ENCODE measurements at regions not wholly inside any gene's neighbourhood (a gene's known extent, or its start where the extent isn't known, plus 50 kb on each side); places are given as distances from the start of the nearest gene placed in this dataset.
A peak's percentile ranks its signal among the peaks of the same experiment; 100 is the strongest.

GRCh38 chr13:65882810-65883209 is 1347.3 kb downstream of the PCDH9 start:
- DNase-seq (ENCODE audit: low spot score) (no peak), ATAC-seq (ENCODE audit: insufficient number of reproducible peaks, low FRiP score, low read depth) (no peak)
- Histone ChIP-seq H3K36me3 (no peaks in the 10 kb centered on the region), H3K4me1 (ENCODE audit: control insufficient read depth in 1 of 2, low read depth in 2 of 2) (no peaks in the 10 kb centered on the region), H3K9me3 (no peaks in the 10 kb centered on the region), H3K27ac (no peak overlapping the region), H3K4me3 (no peak overlapping the region), H3K27me3 (replicated peaks; ENCODE audit: insufficient read depth) (no peaks in the 10 kb centered on the region)
- peak; percentile 15 for TF ChIP-seq CTCF (IDR thresholded peaks at IDR 0.05)

- Histone ChIP-seq H3K9me3 (no peaks in the 10 kb centered on the region), H3K4me1 (ENCODE audit: control insufficient read depth in 1 of 2, low read depth in 2 of 2) (no peaks in the 10 kb centered on the region), H3K27ac (no peak overlapping the region), H3K4me3 (no peak overlapping the region), H3K27me3 (replicated peaks; ENCODE audit: insufficient read depth) (no peaks in the 10 kb centered on the region), H3K36me3 (no peaks in the 10 kb centered on the region)
- no peak for TF ChIP-seq CTCF (IDR thresholded peaks at IDR 0.05)
- no peak for ATAC-seq (ENCODE audit: insufficient number of reproducible peaks, low FRiP score, low read depth)
- DNase-seq (ENCODE audit: low spot score), result no peak
These were observed 1348.5 kb downstream of the PCDH9 start for GRCh38 chr13:65881561-65882155.

- H3K36me3 ChIP-seq, result no peaks in the 10 kb centered on the region
- no peaks in the 10 kb centered on the region for H3K9me3 ChIP-seq
- no peak overlapping the region for H3K4me3 ChIP-seq
- TF ChIP-seq CTCF (IDR thresholded peaks at IDR 0.05), result no peak
- no peak overlapping the region for H3K27ac ChIP-seq
- H3K27me3 ChIP-seq (replicated peaks; ENCODE audit: insufficient read depth), result no peaks in the 10 kb centered on the region
- no peak for DNase-seq (ENCODE audit: low spot score)
- H3K4me1 ChIP-seq (ENCODE audit: control insufficient read depth in 1 of 2, low read depth in 2 of 2), result no peaks in the 10 kb centered on the region
- ATAC-seq (ENCODE audit: insufficient number of reproducible peaks, low FRiP score, low read depth), result no peak
These were observed 1355.1 kb downstream of the PCDH9 start for GRCh38 chr13:65875031-65875430.

- DNase-seq (ENCODE audit: low spot score) (no peak), ATAC-seq (ENCODE audit: insufficient number of reproducible peaks, low FRiP score, low read depth) (no peak)
- no peaks in the 10 kb centered on the region for H3K4me1 ChIP-seq (ENCODE audit: control insufficient read depth in 1 of 2, low read depth in 2 of 2)
- no peak for TF ChIP-seq CTCF (IDR thresholded peaks at IDR 0.05)
- H3K36me3 ChIP-seq, result no peaks in the 10 kb centered on the region
- no peaks in the 10 kb centered on the region for H3K27me3 ChIP-seq (replicated peaks; ENCODE audit: insufficient read depth)
- H3K4me3 ChIP-seq, result no peak overlapping the region
- no peaks in the 10 kb centered on the region for H3K9me3 ChIP-seq
- no peak overlapping the region for H3K27ac ChIP-seq
These were observed 1357.7 kb downstream of the PCDH9 start for GRCh38 chr13:65872448-65872847.

GRCh38 chr13:65868884-65869283 is 1361.3 kb downstream of the PCDH9 start:
- TF ChIP-seq CTCF (IDR thresholded peaks at IDR 0.05), result no peak

More at GRCh38 chr13:65868884-65869283, 1361.3 kb downstream of the PCDH9 start:
- DNase-seq (ENCODE audit: low spot score) (no peak), ATAC-seq (ENCODE audit: insufficient number of reproducible peaks, low FRiP score, low read depth) (no peak)
- no peak overlapping the region for H3K4me3 ChIP-seq
- H3K27me3 ChIP-seq (replicated peaks; ENCODE audit: insufficient read depth), result no peaks in the 10 kb centered on the region
- no peaks in the 10 kb centered on the region for H3K4me1 ChIP-seq (ENCODE audit: control insufficient read depth in 1 of 2, low read depth in 2 of 2)
- no peaks in the 10 kb centered on the region for H3K9me3 ChIP-seq
- no peak overlapping the region for H3K27ac ChIP-seq
- H3K36me3 ChIP-seq, result no peaks in the 10 kb centered on the region
